Transverse colon (tissue), 3 donors: ENCODE measurements at regions not wholly inside any gene's neighbourhood (a gene's known extent, or its start where the extent isn't known, plus 50 kb on each side); places are given as distances from the start of the nearest gene placed in this dataset.

Experiments
- POLR2A ChIP-seq: fragments of 450-650 bp; IDR thresholded peaks from one replicate; pipeline ENCODE4 v1.6.1; 2016; ENCODE audit warnings: antibody characterized with exemption, mild to moderate bottlenecking, moderate library complexity
- TF ChIP-seq, protein P1 (sequence below), 5 experiments: fragments of 200-600 bp in 3 of 5; fragments of 450-650 bp in 2 of 5; sonication (generic) in 3 of 5; IDR thresholded peaks; 1 replicate in 2 of 5; 2 replicates in 3 of 5; pipeline ENCODE4 v1.5.1; 2016 to 2017; ENCODE audit warnings: antibody characterized with exemption in 5 of 5, inconsistent platforms in 3 of 5, mild to moderate bottlenecking in 2 of 5, moderate library complexity in 1 of 5

DNA sequence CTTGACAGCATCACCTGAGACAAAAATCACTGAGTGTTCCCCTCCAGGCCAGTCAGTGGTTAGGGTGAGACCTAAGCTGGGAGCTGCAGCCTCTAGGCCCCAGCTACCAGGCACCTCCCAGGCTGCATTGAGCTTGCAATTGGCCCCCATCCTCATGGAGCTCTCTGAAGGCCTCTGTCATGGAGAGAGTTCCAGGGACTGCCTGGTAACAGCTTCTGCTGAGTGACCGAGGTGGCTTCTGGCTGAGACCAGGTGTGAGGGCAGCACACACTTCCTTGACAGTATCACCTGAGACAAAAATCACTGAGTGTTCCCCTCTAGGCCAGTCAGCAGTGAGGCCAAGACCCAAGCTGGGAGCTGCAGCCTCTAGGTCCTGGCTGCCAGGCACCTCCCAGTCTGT is 283.0 kb downstream of the SMOC2 start:
- TF ChIP-seq, protein P1, sequence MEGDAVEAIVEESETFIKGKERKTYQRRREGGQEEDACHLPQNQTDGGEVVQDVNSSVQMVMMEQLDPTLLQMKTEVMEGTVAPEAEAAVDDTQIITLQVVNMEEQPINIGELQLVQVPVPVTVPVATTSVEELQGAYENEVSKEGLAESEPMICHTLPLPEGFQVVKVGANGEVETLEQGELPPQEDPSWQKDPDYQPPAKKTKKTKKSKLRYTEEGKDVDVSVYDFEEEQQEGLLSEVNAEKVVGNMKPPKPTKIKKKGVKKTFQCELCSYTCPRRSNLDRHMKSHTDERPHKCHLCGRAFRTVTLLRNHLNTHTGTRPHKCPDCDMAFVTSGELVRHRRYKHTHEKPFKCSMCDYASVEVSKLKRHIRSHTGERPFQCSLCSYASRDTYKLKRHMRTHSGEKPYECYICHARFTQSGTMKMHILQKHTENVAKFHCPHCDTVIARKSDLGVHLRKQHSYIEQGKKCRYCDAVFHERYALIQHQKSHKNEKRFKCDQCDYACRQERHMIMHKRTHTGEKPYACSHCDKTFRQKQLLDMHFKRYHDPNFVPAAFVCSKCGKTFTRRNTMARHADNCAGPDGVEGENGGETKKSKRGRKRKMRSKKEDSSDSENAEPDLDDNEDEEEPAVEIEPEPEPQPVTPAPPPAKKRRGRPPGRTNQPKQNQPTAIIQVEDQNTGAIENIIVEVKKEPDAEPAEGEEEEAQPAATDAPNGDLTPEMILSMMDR (IDR thresholded peaks at IDR 0.05): no peak
- TF ChIP-seq POLR2A: no peak
